RPMI7951 (cell line): ENCODE measurements at regions not wholly inside any gene's neighbourhood (a gene's known extent, or its start where the extent isn't known, plus 50 kb on each side); places are given as distances from the start of the nearest gene placed in this dataset.
A peak's percentile ranks its signal among the peaks of the same experiment; 100 is the strongest.
"Not testable (repeated sequence)": the region's sequence is repeated elsewhere in the genome, so short reads cannot be mapped to it uniquely, and the experiment has no call there.

Experiments used
- DNase-seq: peaks from one replicate; pipeline ENCODE4 v3.0.0-alpha.2; 2012; ENCODE audit warnings: low read depth

DNA sequence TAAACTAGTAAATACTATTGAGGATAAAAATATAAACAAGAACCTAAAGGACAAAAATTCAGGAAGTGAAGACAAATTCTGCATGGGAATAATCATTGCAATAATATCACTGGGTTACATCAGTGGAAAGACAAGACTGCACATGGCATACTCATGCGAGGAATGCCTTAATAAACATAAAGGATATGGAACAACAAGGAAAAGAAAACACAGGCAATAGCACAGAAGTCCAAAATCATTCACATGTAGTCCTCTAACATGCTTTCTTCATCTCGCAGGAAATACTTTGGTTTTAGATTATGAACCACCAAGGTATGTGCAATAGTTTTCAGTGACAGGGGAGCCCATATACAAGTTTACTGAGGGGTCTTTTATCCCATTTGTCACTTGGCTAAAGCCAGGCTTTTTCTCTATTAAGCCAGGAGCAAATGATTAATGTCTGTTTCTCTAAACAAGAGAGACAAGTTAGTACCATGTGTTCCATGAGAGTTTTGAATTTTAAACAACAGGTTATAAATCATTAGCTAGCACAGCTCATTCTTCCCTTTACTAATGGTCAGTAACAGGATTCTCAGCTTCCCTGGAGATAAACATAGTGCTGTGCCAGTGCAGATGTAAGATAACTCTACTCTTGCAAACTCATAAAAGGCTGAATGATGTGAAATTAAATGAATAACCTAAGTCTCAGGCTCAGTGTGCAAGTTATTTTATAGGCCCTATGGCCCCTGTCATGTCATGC is 353.6 kb upstream of the FSIP2 start:
- DNase-seq, result no peak

DNA sequence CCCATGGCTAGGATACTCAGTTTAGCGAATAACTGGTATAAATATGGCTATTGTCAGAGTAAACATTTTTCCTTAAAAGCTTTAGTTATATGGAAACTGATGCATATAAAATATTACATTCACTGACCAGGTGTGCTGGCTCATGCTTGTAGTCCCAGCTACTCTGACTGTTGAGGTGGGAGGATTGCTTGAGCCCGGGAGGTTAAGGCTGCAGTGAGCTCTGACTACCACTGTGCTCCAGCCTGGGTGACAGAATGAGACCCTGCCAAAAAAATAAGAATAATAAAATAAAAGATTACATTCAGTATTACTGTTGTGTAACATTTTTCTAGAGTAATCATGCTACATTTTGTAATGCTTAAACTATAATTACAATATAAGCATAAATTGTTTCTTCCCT is 350.4 kb upstream of the FSIP2 start:
- no peak for DNase-seq

DNA sequence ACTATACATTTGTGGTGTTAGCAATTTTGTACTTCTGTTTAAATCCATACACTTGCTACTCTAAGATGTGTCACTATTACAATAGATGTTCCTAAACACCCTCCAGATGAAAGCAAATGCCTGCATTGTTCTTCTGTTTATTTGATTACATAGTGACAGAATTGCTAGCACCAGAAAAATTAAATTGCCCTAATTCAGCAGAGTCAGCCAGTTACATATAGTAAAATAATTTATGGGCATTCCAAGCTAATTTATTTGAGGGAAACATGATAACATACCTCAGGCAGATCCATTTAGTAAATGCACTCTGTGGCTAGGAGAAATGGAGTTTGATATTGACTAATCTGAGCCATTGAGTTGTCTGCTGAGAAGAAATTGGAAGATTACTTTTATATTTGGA is 347.1 kb upstream of the FSIP2 start:
- no peak for DNase-seq

DNA sequence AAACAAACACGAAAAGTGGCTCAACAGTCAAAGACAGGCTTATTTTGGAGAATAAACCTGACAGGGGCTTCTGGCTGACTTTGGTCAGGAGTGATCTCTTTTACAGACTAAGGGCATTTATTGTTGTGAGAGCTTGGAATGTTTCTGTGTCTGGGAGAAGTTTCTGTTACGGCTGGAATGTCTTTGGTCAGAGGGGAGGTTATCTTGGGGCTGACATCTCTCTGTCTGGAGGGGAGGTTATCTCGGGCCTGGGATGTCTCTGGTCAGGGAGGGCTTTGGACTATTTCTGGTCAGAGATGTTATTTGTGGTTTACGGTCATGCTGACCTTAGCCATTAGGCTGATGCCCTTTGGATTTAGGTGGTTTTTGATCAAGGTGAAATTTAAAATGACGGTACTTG is 345.5 kb upstream of the FSIP2 start:
- DNase-seq, result no peak

DNA sequence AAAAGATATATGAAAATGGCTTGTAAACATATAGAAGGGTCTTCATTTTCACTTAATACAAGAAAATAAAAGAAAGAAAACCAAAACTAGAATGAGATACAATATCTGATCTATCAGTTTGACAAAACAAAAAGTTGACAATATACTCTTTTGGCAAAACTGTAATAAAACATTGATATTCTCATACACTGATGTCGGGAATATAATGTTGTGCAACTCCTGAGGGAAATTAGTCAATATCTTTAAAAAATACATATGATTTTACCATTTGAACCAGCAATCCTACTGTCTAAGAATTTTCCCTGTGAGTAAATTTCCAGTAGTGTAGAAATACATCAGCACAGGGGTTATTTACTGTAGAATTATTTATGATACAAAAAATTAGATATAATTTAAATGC is 336.1 kb upstream of the FSIP2 start:
- no peak for DNase-seq

DNA sequence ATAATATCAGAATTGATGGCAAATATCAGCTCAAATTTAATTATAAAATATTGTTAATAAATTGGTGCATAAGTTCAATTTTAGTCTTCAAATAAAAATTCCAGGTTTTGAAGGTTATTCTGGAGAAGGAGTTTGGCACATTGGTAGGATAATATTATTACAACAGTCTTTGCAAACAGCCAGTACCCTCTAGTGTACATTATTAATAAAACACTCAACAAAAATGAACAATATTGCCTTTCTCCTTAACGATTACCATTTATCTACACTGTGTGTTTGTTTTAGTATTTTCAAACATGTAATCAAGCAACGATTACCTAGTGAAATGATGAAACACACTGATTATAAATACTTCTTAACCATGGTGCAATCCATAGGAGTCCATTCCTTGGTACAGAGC is 334.0 kb upstream of the FSIP2 start:
- DNase-seq, result no peak

DNA sequence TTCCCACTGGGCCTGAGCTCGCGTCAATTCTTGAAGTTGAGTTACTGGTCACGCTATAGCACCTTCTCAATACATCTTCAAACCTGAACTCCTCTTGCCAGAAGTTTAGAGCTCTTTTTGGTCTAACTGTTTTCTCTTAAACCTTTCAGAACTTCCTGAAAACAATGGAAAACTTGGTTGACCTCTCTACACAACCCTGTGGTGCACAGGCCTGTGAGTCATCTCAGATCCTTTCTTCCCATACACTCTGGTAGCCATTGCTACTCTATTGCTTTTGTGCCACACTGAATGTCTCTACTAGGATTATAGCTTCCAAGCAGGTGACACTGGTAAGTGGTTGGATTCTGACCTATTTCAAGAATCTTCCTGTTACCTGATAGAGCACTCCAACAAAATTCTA is 321.5 kb upstream of the FSIP2 start:
- peak; percentile 63 for DNase-seq

DNA sequence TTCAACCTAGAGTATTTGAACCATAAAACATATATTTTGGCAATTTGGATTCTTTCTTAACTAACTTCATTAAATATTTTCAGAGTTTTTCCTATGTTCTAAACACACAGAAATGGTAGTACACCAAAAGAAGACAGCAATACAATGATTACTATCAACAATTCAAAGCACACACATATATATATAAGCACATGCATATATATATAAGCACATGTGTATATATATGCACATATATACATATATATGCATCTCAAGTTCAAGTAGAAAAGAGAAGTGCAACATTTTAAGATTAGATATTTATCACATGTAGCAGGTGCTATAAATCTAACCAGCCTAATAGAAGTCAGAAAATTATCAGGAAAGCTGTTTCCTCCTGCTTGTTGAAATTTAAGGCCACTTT is 320.9 kb upstream of the FSIP2 start:
- no peak for DNase-seq

DNA sequence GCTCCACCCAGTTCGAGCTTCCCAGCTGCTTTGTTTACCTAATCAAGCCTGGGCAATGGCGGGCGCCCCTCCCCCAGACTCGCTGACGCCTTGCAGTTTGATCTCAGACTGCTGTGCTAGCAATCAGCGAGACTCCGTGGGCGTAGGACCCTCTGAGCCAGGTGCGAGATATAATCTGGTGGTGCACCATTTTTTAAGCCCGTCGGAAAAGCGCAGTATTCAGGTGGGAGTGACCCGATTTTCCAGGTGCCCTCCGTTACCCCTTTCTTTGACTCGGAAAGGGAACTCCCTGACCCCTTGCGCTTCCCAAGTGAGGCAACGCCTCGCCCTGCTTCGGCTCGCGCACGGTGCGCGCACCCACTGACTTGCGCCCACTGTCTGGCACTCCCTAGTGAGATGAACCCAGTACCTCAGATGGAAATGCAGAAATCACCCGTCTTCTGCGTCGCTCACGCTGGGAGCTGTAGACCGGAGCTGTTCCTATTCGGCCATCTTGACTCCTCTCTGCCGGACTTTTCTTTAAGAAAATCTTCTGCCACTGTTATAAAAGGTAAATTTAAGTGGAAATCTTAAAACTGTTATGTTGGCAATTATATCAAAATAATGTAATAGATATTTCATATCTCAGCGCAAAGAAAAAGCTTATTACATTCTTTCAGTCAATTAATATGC is 313.5 kb upstream of the FSIP2 start:
- not testable (repeated sequence) for DNase-seq

DNA sequence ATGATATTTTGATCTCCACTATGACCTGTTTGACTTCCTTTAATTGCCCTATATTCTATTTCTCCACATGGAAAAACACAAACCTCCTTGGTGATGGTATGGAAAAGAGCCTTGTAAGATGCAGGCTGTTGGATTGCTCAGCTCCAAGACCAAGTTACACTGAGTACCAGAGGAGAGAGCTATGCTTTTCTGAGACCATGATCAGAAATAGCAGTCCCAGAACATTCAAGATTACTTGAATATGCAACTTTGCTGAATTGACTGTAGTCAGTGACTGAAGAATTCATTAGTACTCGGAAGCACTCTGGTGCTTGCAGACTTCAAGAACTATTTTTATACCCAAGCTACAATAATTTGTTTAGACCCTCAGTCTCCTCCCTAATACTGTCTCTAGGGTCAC is 310.6 kb upstream of the FSIP2 start:
- DNase-seq, result no peak

DNA sequence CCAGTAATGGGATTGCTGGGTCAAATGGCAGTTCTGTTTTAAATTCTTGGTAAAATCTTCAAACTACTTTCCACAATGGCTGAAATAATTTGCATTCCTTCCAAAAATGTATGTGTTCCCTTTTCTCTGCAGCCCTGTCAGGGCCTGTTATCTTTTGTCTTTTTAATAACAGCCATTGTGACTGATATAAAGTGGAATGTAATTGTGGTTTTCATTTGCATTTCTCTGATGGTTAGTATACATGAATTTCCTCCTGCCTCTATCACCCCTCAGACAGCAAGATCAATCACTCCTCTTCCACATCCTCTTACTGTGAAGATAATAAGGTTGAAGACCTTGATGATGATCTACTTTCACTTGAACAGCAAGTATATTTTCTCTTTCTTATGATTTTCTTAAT is 304.8 kb upstream of the FSIP2 start:
- DNase-seq, result peak; percentile 71

DNA sequence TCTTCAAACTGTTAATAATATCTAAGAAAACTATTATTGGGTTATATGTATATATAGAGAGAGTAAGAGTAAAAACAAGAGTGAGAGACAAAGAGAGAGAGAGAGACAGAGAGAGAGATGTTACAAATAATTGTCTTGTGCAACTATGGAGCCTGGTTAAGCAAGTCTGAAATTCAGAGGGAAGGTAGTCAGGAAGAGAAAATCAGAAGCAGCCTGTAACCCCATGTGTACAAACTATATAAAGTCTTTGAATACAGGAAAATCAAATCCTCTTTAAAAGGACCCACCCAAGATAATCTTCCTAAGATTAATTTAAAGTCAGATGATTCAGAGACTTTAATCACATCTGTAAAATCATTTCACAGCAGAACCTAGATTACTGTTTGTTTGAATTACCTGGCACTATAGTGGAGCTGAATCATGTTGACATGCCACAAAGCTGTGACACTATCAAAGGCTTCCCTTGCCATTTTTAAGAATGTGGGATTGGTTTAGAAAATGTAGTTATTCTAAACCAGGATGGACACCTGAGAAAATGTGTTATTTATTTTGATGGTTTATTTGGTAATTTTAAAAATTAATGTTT is 301.7 kb upstream of the FSIP2 start:
- DNase-seq, result no peak

DNA sequence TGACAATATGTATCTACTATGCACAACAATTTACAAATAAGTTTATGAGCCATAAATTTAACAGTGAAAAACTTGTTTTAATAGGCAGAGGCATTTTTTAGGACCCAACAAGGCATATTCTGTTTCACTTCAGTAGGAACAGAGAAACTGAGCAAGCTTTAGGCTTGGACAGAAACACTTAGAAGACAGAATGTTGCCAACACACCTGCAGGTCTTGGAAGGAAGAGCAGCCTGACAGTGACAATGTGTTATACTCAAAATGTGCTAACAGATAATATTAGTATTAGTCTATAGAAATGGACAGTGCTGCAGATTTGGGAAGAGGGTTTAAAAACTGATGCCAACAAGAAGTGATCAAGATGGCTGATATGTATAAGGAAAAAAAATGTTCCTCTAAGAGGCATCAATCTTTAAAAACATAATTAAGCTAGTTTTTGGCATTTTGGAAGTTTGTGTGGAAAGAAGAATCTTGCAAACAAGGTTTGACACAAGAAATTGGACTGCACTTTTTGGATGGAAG is 297.1 kb upstream of the FSIP2 start:
- no peak for DNase-seq

DNA sequence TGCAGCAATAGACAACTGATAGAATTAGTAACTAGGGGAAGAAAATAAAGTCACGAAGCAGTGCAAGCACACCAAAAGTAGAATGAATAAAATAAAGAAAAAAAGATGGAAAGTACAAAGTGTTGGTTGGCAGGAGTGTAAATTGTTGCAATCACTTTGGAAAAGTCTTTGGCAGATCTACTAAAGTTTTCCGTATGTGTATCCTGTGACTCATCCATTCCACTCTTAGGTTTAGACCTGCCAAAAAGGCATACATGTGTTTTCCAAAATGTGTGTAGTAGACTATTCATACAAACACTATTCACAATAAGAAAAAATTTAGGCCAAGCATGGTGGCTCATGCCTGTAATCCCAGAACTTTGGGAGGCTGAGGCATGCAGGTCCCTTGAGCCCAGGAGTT is 282.1 kb upstream of the FSIP2 start:
- peak; percentile 89 for DNase-seq

DNA sequence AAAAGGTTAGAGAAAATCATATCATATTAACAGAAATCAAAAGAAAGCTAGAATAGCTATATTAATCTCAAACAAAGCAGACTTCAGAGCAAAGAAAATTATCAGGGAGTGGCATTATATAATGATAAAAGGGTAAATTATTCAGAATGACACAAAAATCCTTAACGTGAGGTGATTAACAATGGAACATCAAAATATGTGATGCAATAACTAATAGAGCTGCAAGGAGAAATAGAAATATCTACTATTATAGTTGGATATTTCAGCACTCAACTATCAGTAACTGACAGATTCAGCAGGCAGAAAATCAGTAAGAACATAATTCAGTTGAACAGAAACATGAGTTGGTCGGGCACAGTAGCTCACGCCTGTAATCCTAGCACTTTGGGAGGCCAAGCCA is 275.1 kb upstream of the FSIP2 start:
- no peak for DNase-seq

DNA sequence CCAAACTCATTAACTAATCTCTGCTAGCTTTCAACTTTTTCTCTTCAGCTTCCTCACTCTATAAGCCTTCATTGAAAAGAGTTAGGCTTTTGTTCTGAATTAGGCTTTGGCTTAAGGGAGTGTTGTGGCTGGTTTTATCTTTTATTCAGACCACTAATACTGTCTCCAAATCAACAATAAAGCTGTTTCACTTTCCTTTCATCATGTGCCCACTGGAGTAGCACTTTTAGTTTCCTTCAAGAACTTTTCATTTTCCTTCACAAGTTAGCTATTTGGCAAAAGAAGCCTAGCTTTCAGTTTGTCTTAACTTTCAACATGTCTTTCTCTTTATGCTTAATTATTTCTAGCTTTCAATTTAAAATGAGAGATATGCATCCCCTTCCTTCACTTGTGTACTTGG is 271.7 kb upstream of the FSIP2 start:
- DNase-seq, result no peak

DNA sequence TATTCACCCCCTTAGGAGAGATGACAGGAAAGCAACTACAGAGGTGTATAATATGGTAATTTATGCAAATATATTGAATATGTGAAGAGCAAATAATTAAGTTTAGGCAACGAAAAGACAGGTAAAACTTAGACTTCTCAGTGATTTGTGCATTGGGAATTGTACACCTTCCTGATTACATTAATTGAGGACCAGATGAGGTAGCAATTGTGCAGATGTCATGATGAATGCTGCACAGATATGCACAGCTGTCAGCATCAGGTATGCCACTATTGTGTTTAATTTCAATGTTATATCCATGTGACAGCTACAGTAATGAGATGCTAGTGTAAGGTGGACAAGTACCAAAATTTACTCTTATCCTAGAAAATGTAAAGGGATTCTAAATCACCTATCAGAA is 267.2 kb upstream of the FSIP2 start:
- no peak for DNase-seq

DNA sequence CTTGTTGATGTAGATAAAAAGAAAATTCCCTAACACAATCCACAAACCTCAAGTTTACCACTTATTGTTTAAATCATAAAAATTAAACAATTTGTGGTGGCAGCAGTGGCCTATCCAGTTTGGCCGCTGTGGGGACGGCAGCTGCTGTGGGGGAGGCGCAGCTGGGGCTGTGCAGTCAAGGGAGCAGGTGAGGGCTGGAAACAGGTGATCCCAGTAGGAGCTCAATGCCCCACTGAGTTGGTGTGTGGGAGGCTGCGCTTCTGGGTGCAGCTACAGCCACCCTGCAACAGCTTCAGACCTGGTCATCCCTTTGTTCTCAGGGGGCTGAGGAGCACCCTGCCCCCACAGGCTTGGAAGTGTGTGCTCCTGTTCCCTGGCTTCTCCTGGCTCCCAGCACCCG is 266.0 kb upstream of the FSIP2 start:
- DNase-seq, result no peak

DNA sequence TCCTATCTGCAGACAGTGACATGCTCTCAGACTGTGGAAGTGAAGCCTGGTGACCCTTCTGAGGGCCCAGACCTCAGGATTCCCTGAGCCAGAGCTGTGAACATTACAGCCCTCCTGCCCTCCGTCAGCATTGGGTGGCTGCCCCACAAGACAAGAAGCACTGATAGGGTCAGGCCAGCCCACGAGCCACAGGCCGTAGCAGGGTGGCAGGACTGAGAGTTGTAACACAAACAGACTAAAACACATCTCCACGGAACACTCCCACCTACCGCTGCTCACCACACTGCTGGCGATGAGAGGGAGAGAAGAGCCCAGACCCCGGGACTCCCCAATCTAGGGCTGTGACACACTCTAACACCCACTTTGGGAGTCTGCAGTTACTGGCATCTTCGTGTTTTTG is 264.8 kb upstream of the FSIP2 start:
- DNase-seq, result no peak

DNA sequence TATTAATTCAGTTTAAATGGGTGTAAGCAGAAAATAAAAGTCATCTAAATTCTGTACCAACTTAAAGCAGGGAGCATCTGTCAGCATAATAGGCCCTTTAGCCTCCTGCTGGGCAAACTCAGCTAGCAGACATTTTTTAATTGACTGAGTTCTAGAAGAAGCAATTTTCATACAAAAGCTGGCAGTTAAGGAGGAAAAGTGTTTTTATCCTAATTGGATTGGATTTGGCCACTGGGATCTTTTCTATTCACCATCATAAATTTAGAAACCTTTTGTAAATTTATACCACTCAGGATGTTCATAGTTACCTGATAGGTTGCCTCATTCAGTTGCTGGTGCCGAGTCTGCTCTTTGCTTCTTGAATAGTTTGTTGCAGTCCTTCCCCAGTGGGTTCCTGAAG is 262.7 kb upstream of the FSIP2 start:
- no peak for DNase-seq

DNA sequence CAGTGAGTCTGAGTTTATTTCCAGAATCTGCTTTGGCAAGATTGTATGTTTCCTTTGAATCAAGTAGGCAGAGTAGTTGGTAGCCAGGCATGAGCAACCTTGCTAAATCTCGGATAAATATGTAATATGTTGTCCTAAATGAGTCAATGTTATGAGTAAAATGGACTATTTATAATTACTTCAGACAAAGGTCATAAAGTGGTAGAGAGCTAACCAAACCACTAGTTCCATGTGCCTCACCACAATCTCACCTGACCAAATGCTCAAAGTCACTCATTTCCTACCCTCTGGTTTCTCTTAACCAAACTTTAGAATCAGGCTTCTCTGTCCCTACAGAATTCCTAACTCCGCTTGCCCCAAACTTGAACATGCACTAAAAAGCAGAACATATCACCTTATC is 261.2 kb upstream of the FSIP2 start:
- no peak for DNase-seq

DNA sequence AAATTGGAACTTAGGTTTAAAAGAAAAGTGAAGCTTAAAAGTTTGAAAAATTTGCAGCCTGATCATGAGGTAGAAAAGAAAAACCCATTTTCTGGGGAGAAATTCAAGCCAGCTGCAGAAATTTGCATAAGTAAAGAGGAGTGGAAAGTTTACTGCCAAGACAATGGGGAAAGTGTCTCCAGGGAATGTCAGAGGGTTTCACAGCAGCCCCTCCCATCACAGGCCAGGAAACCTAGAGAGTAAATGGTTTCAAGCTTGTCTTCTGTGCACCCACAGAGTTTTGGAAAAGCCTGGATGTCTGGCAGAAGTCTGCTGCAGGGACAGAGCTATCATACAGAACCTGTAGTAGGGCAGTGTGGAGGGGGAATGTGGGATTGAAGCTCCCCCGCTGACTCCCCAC is 254.0 kb upstream of the FSIP2 start:
- DNase-seq, result no peak

DNA sequence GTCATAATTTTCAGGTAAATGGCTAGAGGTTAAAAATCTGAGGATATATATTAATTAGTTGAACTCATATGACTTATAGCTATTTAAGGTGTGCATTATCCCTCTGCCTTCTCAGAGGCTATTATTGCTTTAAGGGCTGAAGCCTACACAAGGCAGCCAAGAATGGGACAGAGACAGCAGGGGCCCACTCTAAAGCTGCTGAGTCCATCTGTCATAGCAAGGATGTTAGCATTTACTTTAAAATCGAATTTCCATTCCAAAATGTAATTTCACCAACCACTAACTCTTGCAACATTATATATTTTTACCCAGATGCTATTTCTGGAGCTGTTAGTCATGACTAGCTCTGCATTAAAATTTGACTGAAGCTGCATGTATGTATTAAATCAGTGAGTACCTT is 236.3 kb upstream of the FSIP2 start:
- DNase-seq, result no peak
